ENCODE measurements at regions not wholly inside any gene's neighbourhood (a gene's known extent, or its start where the extent isn't known, plus 50 kb on each side); places are given as distances from the start of the nearest gene placed in this dataset.

- H3K27me3 Mint-ChIP-seq (ENCODE audit: low read depth in 3 of 3), result no peaks in the 10 kb centered on the region
- H3K9me3 Mint-ChIP-seq, result peaks cover 2 to 22% (median 10%) of the 10 kb centered on the region in 6 donors
- no peak for DNase-seq
- no peak overlapping the region for H3K4me3 Mint-ChIP-seq
- H3K27ac Mint-ChIP-seq, result no peak overlapping the region
- H3K4me1 Mint-ChIP-seq, result no peaks in the 10 kb centered on the region
- no peaks in the 10 kb centered on the region for H3K36me3 Mint-ChIP-seq
Observed at GRCh38 chr1:81224222-81224621, 576.5 kb upstream of the ADGRL2 start.

- no peak for DNase-seq
- Mint-ChIP-seq H3K36me3 (no peaks in the 10 kb centered on the region), H3K9me3 (peaks cover under 1 to 21% (median 6%) of the 10 kb centered on the region in 6 donors), H3K27ac (no peak overlapping the region), H3K27me3 (ENCODE audit: low read depth in 3 of 3) (no peaks in the 10 kb centered on the region), H3K4me1 (no peaks in the 10 kb centered on the region), H3K4me3 (no peak overlapping the region)
Observed at GRCh38 chr1:81221564-81221963, 579.2 kb upstream of the ADGRL2 start.

- no peaks in the 10 kb centered on the region for H3K4me1 Mint-ChIP-seq
- H3K36me3 Mint-ChIP-seq, result no peaks in the 10 kb centered on the region
- no peak overlapping the region for H3K4me3 Mint-ChIP-seq
- DNase-seq, result no peak
- no peaks in the 10 kb centered on the region for H3K27me3 Mint-ChIP-seq (ENCODE audit: low read depth in 3 of 3)
- no peak overlapping the region for H3K27ac Mint-ChIP-seq
- peaks cover 0 to 24% (median 6%) of the 10 kb centered on the region in 6 donors for H3K9me3 Mint-ChIP-seq
Observed at GRCh38 chr1:81220614-81221071, 580.1 kb upstream of the ADGRL2 start.

- no peaks in the 10 kb centered on the region for H3K36me3 Mint-ChIP-seq
- H3K27ac Mint-ChIP-seq, result no peak overlapping the region
- no peak for DNase-seq
- H3K9me3 Mint-ChIP-seq, result peaks cover 2 to 18% (median 5%) of the 10 kb centered on the region in 6 donors
- no peak overlapping the region for H3K4me3 Mint-ChIP-seq
- H3K27me3 Mint-ChIP-seq (ENCODE audit: low read depth in 3 of 3), result no peaks in the 10 kb centered on the region
- H3K4me1 Mint-ChIP-seq, result no peaks in the 10 kb centered on the region
Observed at GRCh38 chr1:81217058-81217457, 583.7 kb upstream of the ADGRL2 start.

- Mint-ChIP-seq H3K4me3 (no peak overlapping the region), H3K36me3 (no peaks in the 10 kb centered on the region), H3K9me3 (peaks cover 0 to 37% (median 7%) of the 10 kb centered on the region in 6 donors), H3K27me3 (ENCODE audit: low read depth in 3 of 3) (no peaks in the 10 kb centered on the region), H3K4me1 (peaks cover 5 to 8% of the 10 kb centered on the region in 2 donors), H3K27ac (no peak overlapping the region)
- no peak for DNase-seq
Observed at GRCh38 chr1:81213279-81213678, 587.5 kb upstream of the ADGRL2 start.

GRCh38 chr1:81209461-81209860, 591.3 kb upstream of the ADGRL2 start:
- H3K4me3 Mint-ChIP-seq, result no peak overlapping the region
- no peak for DNase-seq
- H3K4me1 Mint-ChIP-seq, result peaks cover 9 to 22% of the 10 kb centered on the region in 2 donors
- H3K27me3 Mint-ChIP-seq (ENCODE audit: low read depth in 3 of 3), result no peaks in the 10 kb centered on the region
- no peaks in the 10 kb centered on the region for H3K36me3 Mint-ChIP-seq
- peaks cover 4 to 36% (median 13%) of the 10 kb centered on the region in 6 donors for H3K9me3 Mint-ChIP-seq
- H3K27ac Mint-ChIP-seq, result no peak overlapping the region

- Mint-ChIP-seq H3K4me1 (peaks cover 9 to 22% of the 10 kb centered on the region in 2 donors), H3K27ac (no peak overlapping the region), H3K9me3 (peaks cover 4 to 41% (median 13%) of the 10 kb centered on the region in 6 donors), H3K27me3 (ENCODE audit: low read depth in 3 of 3) (no peaks in the 10 kb centered on the region), H3K4me3 (peak overlapping the region in 1 of 5 donors; percentile 5), H3K36me3 (no peaks in the 10 kb centered on the region)
- DNase-seq, result no peak
Observed at GRCh38 chr1:81208441-81208840, 592.3 kb upstream of the ADGRL2 start.

GRCh38 chr1:81205956-81206355, 594.8 kb upstream of the ADGRL2 start:
- Mint-ChIP-seq H3K27ac (no peak overlapping the region), H3K4me3 (no peak overlapping the region), H3K27me3 (ENCODE audit: low read depth in 3 of 3) (no peaks in the 10 kb centered on the region), H3K4me1 (peaks cover 9 to 22% of the 10 kb centered on the region in 2 donors), H3K36me3 (no peaks in the 10 kb centered on the region), H3K9me3 (peaks cover 3 to 41% (median 13%) of the 10 kb centered on the region in 6 donors)
- no peak for DNase-seq

GRCh38 chr1:81201779-81202178, 599.0 kb upstream of the ADGRL2 start:
- Mint-ChIP-seq H3K27me3 (ENCODE audit: low read depth in 3 of 3) (peaks cover 0 to 2% (median 0%) of the 10 kb centered on the region in 3 donors), H3K4me1 (peaks cover 0 to under 1% of the 10 kb centered on the region in 2 donors), H3K27ac (no peak overlapping the region), H3K9me3 (peaks cover 7 to 37% (median 20%) of the 10 kb centered on the region in 6 donors), H3K36me3 (no peaks in the 10 kb centered on the region), H3K4me3 (no peak overlapping the region)
- DNase-seq, result no peak

GRCh38 chr1:81197591-81197990, 603.1 kb upstream of the ADGRL2 start:
- Mint-ChIP-seq H3K27me3 (ENCODE audit: low read depth in 3 of 3) (peaks cover 0 to 2% (median 0%) of the 10 kb centered on the region in 3 donors), H3K27ac (no peak overlapping the region), H3K9me3 (peaks cover 11 to 50% (median 26%) of the 10 kb centered on the region in 6 donors), H3K36me3 (no peaks in the 10 kb centered on the region), H3K4me3 (no peak overlapping the region), H3K4me1 (no peaks in the 10 kb centered on the region)
- no peak for DNase-seq

GRCh38 chr1:81192647-81193642, 607.8 kb upstream of the ADGRL2 start:
- no peak overlapping the region for H3K27ac Mint-ChIP-seq
- DNase-seq, result no peak
- no peaks in the 10 kb centered on the region for H3K36me3 Mint-ChIP-seq
- no peak overlapping the region for H3K4me3 Mint-ChIP-seq
- H3K27me3 Mint-ChIP-seq (ENCODE audit: low read depth in 3 of 3), result no peaks in the 10 kb centered on the region
- no peaks in the 10 kb centered on the region for H3K4me1 Mint-ChIP-seq
- peaks cover 4 to 42% (median 18%) of the 10 kb centered on the region in 6 donors for H3K9me3 Mint-ChIP-seq

- Mint-ChIP-seq H3K27me3 (ENCODE audit: low read depth in 3 of 3) (peaks cover 0 to 2% (median 0%) of the 10 kb centered on the region in 3 donors), H3K36me3 (no peaks in the 10 kb centered on the region), H3K4me1 (no peaks in the 10 kb centered on the region), H3K27ac (no peak overlapping the region), H3K4me3 (no peak overlapping the region), H3K9me3 (peaks cover 8 to 47% (median 19%) of the 10 kb centered on the region in 6 donors)
- no peak for DNase-seq
Observed at GRCh38 chr1:81190003-81190402, 610.7 kb upstream of the ADGRL2 start.

GRCh38 chr1:81187635-81188034, 613.1 kb upstream of the ADGRL2 start:
- Mint-ChIP-seq H3K27me3 (ENCODE audit: low read depth in 3 of 3) (peaks cover 0 to 4% (median 0%) of the 10 kb centered on the region in 3 donors), H3K36me3 (peaks cover 0 to 8% (median 0%) of the 10 kb centered on the region in 3 donors), H3K27ac (no peak overlapping the region), H3K4me3 (no peak overlapping the region), H3K4me1 (no peaks in the 10 kb centered on the region), H3K9me3 (peaks cover 11 to 56% (median 25%) of the 10 kb centered on the region in 6 donors)
- DNase-seq, result no peak

GRCh38 chr1:81186261-81186660, 614.5 kb upstream of the ADGRL2 start:
- Mint-ChIP-seq H3K27me3 (ENCODE audit: low read depth in 3 of 3) (peaks cover 0 to 4% (median 0%) of the 10 kb centered on the region in 3 donors), H3K4me1 (no peaks in the 10 kb centered on the region), H3K4me3 (no peak overlapping the region), H3K27ac (no peak overlapping the region), H3K36me3 (peaks cover 0 to 8% (median 0%) of the 10 kb centered on the region in 3 donors), H3K9me3 (peaks cover 11 to 64% (median 27%) of the 10 kb centered on the region in 6 donors)
- DNase-seq, result no peak
